Ascending aorta (tissue), 2 donors: ENCODE measurements at regions not wholly inside any gene's neighbourhood (a gene's known extent, or its start where the extent isn't known, plus 50 kb on each side); places are given as distances from the start of the nearest gene placed in this dataset.

Experiments used
- DNase-seq, 2 donors: peaks; one replicate each; pipeline ENCODE4 v3.0.0-alpha.2; 2019; ENCODE audit warnings: low spot score in 2 of 2
- H3K27ac ChIP-seq, 2 donors: fragments of 200-600 bp; sonication (generic); one replicate each; pipeline ENCODE4 v1.5.1; 2016 to 2017; ENCODE audit warnings: mild to moderate bottlenecking in 1 of 2
- H3K27me3 ChIP-seq: fragments of 200-600 bp; sonication (generic); one replicate; pipeline ENCODE4 v1.5.1; 2017
- H3K36me3 ChIP-seq, 2 donors: fragments of 200-600 bp; sonication (generic); one replicate each; pipeline ENCODE4 v1.5.1; 2016
- H3K4me1 ChIP-seq, 2 donors: fragments of 200-600 bp; sonication (generic); one replicate each; pipeline ENCODE4 v1.5.1; 2016 to 2017; ENCODE audit warnings: mild to moderate bottlenecking in 1 of 2
- H3K4me3 ChIP-seq, 2 donors: fragments of 200-600 bp; sonication (generic); one replicate each; pipeline ENCODE4 v1.5.1; 2016 to 2017; ENCODE audit warnings: mild to moderate bottlenecking in 1 of 2
- H3K9me3 ChIP-seq, 2 donors: fragments of 200-600 bp; sonication (generic); one replicate each; pipeline ENCODE4 v1.5.1; 2016
- intact Hi-C: fragments of 100-400 bp; cut with DNase I; formaldehyde crosslinking; loops from one replicate; pipeline ENCODE4 v1.15.1; 2023
- TF ChIP-seq, protein P1 (sequence below), 3 experiments: fragments of 200-600 bp in 2 of 3; fragments of 450-650 bp in 1 of 3; sonication (generic) in 2 of 3; IDR thresholded peaks; one replicate each; pipeline ENCODE4 v1.5.1; 2016 to 2019; ENCODE audit warnings: antibody characterized with exemption in 3 of 3, mild to moderate bottlenecking in 1 of 3, moderate library complexity in 1 of 3

DNA sequence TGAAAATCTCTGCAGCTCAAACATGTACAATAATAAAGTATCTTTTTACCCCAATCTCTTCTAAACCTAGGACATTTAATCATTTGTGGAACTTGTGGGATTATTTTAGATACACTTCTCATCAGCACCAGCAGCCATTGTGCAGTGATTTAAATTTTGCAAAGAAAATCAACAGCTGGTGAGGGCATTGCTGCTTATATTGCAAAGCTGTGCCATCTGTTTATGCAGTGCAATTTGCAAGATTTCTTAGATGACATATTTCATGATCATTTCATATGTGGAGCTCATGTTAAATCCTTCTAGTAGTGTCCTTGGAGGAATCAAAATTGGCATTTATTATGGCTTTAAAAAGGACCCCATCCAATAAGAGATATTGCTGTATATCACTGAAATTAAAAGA lies 320.7 kb downstream of the BTG1 start:
- intact Hi-C loops: no loop called here
- Histone ChIP-seq H3K27me3 (no peaks in the 10 kb centered on the region), H3K4me3 (no peak overlapping the region), H3K27ac (no peak overlapping the region), H3K4me1 (no peaks in the 10 kb centered on the region), H3K9me3 (no peaks in the 10 kb centered on the region), H3K36me3 (no peaks in the 10 kb centered on the region)
- no peak for DNase-seq
- TF ChIP-seq, protein P1, sequence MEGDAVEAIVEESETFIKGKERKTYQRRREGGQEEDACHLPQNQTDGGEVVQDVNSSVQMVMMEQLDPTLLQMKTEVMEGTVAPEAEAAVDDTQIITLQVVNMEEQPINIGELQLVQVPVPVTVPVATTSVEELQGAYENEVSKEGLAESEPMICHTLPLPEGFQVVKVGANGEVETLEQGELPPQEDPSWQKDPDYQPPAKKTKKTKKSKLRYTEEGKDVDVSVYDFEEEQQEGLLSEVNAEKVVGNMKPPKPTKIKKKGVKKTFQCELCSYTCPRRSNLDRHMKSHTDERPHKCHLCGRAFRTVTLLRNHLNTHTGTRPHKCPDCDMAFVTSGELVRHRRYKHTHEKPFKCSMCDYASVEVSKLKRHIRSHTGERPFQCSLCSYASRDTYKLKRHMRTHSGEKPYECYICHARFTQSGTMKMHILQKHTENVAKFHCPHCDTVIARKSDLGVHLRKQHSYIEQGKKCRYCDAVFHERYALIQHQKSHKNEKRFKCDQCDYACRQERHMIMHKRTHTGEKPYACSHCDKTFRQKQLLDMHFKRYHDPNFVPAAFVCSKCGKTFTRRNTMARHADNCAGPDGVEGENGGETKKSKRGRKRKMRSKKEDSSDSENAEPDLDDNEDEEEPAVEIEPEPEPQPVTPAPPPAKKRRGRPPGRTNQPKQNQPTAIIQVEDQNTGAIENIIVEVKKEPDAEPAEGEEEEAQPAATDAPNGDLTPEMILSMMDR (IDR thresholded peaks at IDR 0.05): no peak

DNA sequence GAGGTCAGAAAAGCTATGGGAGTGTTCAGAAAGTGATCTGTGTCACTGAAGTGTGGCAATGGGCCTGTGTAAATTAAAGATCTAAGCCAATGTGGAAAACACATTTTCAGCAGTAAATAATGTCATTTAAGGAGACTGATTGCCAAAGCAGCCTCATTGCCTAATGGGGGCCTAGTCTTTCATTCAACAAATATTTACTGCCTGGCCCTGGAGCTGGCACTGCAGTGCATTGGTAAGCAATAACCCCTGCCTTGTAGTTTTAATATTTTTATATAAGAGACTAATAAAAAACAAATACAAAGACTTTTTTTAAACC lies 326.6 kb downstream of the BTG1 start:
- Histone ChIP-seq H3K27me3 (no peaks in the 10 kb centered on the region), H3K9me3 (no peaks in the 10 kb centered on the region), H3K4me3 (no peak overlapping the region), H3K27ac (no peak overlapping the region), H3K36me3 (no peaks in the 10 kb centered on the region), H3K4me1 (no peaks in the 10 kb centered on the region)
- TF ChIP-seq, protein P1 (IDR thresholded peaks at IDR 0.05): no peak
- no peak for DNase-seq
- intact Hi-C loops: no loop called here

DNA sequence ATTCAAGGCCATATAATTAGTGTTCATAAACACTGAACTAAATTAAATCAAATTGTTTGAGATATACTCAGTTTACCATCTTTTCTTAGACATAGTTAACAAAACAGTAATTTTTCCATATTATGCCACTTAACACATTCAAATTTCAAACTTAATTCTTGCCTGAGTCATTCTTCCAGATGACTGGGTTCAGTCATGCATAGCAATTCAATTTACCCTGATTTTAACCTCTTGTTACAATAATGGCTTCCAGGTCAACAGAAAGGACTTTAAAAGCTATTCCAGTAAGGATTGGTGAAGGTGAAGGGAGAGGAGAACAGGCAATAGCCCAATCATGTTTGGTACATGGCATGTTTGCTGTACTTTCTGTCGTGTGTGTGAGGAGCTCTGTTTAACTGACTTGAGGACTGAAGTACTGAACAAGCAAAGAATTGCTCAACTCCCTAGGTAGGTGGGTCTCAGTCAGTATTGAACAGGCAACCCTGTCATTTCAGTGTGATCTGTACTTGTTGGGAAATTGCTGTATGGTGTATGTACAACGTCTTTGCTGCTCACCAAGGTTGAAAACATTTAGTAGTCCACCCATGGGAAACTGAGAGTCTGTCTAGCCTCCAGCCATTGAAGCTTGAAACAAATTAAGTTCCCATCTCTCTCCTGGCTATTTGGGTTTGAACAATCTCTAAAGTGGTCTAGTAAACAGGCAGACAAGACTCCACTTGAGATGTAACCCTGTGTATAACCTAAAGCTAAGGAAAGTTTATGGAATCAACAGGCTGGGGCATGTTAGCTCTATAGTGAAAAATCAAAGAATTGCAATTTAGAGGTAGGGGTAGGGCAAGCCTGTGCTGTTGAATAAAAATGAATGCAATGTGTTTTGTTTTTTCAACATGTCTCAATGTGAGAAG lies 327.2 kb downstream of the BTG1 start:
- no peaks in the 10 kb centered on the region for H3K36me3 ChIP-seq
- TF ChIP-seq, protein P1 (IDR thresholded peaks at IDR 0.05): no peak
- intact Hi-C loops: no loop called here
- no peak overlapping the region for H3K4me3 ChIP-seq
- H3K4me1 ChIP-seq: no peaks in the 10 kb centered on the region
- no peak overlapping the region for H3K27ac ChIP-seq
- no peak for DNase-seq
- no peaks in the 10 kb centered on the region for H3K9me3 ChIP-seq
- H3K27me3 ChIP-seq: no peaks in the 10 kb centered on the region

DNA sequence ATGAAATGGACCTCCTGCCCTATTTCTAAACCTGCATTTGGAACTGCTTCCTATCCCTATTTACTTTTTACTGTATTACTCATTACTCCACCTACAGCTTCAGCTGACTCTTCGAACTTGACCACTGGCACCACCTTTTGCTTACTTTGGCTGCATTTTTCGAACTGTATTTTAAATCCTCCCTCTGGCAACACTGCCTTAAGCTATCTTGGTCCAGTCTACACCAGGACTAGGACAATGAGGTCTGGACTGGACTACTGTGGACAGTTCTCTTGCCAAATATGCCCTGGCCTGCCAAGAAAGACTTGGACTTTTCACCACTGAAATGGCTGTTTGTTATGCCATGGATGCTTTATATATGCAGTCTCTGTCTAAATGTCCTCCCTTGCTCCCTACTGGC lies 328.1 kb downstream of the BTG1 start:
- Histone ChIP-seq H3K4me1 (no peaks in the 10 kb centered on the region), H3K4me3 (no peak overlapping the region), H3K9me3 (no peaks in the 10 kb centered on the region), H3K27ac (no peak overlapping the region), H3K36me3 (no peaks in the 10 kb centered on the region), H3K27me3 (no peaks in the 10 kb centered on the region)
- intact Hi-C loops: no loop called here
- TF ChIP-seq, protein P1 (IDR thresholded peaks at IDR 0.05): no peak
- no peak for DNase-seq

DNA sequence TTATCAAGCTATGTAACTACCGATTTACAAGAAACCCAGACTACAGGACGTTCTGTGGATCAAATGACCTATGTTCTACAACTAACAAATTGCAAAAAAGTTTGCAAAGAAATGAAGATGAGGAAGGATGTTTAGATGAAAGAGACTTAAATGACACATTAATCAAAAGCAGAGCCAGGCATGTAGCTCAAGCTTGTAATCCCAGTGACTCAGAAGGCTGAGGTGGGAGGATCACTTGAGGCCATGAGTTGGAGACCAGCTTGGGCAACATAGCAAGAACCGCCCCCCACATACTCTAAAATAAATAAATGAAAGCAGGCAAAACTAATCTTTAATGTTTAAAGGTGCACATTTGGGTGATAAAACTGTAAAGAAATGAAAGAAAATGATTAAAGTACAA lies 331.9 kb downstream of the BTG1 start:
- Histone ChIP-seq H3K27me3 (no peaks in the 10 kb centered on the region), H3K27ac (no peak overlapping the region), H3K4me3 (no peak overlapping the region), H3K9me3 (no peaks in the 10 kb centered on the region), H3K4me1 (no peaks in the 10 kb centered on the region), H3K36me3 (no peaks in the 10 kb centered on the region)
- TF ChIP-seq, protein P1 (IDR thresholded peaks at IDR 0.05): no peak
- intact Hi-C loops: loop anchor here (5.0 kb wide), 2 partner anchors 329 to 431 kb away; no protein-coding TSS in a partner anchor
- DNase-seq: no peak
